GM23338 (cell line): ENCODE measurements at regions not wholly inside any gene's neighbourhood (a gene's known extent, or its start where the extent isn't known, plus 50 kb on each side); places are given as distances from the start of the nearest gene placed in this dataset.

ENCODE experiments used
- ATAC-seq: fragments of 200-7000 bp; cut with Tn5 transposase; 3 replicates; pipeline ENCODE4 v1.9.1; 2020
- DNase-seq: peaks from one replicate; pipeline ENCODE4 v3.0.0-alpha.2; 2015; ENCODE audit warnings: low spot score
- H2AFZ ChIP-seq: fragments of 200-600 bp; sonication (generic); 2 replicates; pipeline ENCODE4 v1.8.0; 2016; ENCODE audit warnings: antibody characterized with exemption, mild to moderate bottlenecking, moderate library complexity
- H3F3A ChIP-seq: fragments of 200-600 bp; sonication (generic); replicated peaks from 2 replicates; pipeline ENCODE4 v1.8.0; 2017; ENCODE audit warnings: antibody characterized with exemption, mixed run types, low read depth
- H3K27ac ChIP-seq: fragments of 200-600 bp; sonication (generic); 2 replicates; pipeline ENCODE4 v1.6.1; 2016; ENCODE audit warnings: low read depth
- H3K27me3 ChIP-seq: fragments of 200-600 bp; sonication (generic); 2 replicates; pipeline ENCODE4 v1.8.0; 2016; ENCODE audit warnings: mild to moderate bottlenecking, mixed run types, moderate library complexity; ENCODE audit not compliant: insufficient read depth
- H3K36me3 ChIP-seq: fragments of 200-600 bp; sonication (generic); 2 replicates; pipeline ENCODE4 v1.8.0; 2016; ENCODE audit warnings: mild to moderate bottlenecking; ENCODE audit not compliant: insufficient read depth
- H3K4me1 ChIP-seq: fragments of 200-600 bp; sonication (generic); 2 replicates; pipeline ENCODE4 v1.8.0; 2016; ENCODE audit warnings: mild to moderate bottlenecking, moderate library complexity; ENCODE audit not compliant: insufficient read depth
- H3K4me2 ChIP-seq: fragments of 200-600 bp; sonication (generic); 2 replicates; pipeline ENCODE4 v1.7.1; 2017; ENCODE audit warnings: mixed run types
- H3K4me3 ChIP-seq: fragments of 200-600 bp; sonication (generic); 2 replicates; pipeline ENCODE4 v1.6.1; 2016; ENCODE audit warnings: mixed run types
- H3K79me2 ChIP-seq: fragments of 200-600 bp; sonication (generic); replicated peaks from 2 replicates; pipeline ENCODE4 v1.8.0; 2017; ENCODE audit warnings: mild to moderate bottlenecking; ENCODE audit not compliant: insufficient read depth
- H3K9me2 ChIP-seq: fragments of 200-600 bp; sonication (generic); 2 replicates; pipeline ENCODE4 v1.8.0; 2017; ENCODE audit not compliant: insufficient read depth
- H4K20me1 ChIP-seq: fragments of 200-600 bp; sonication (generic); replicated peaks from 2 replicates; pipeline ENCODE4 v1.8.0; 2017; ENCODE audit warnings: mild to moderate bottlenecking; ENCODE audit not compliant: insufficient read depth
- H3K27ac Mint-ChIP-seq: 2 replicates; pipeline ENCODE4 v1.8.0; 2020; ENCODE audit warnings: inconsistent platforms, mild to moderate bottlenecking, moderate library complexity, mixed read lengths
- H3K27me3 Mint-ChIP-seq: 3 replicates; pipeline ENCODE4 v1.8.0; 2022; ENCODE audit warnings: low read depth, mild to moderate bottlenecking, moderate library complexity, mixed read lengths, inconsistent platforms; ENCODE audit not compliant: insufficient read depth, poor library complexity
- H3K36me3 Mint-ChIP-seq: 3 replicates; pipeline ENCODE4 v1.8.0; 2021; ENCODE audit warnings: low read depth, mild to moderate bottlenecking, inconsistent platforms, moderate library complexity, mixed read lengths
- H3K4me1 Mint-ChIP-seq: 3 replicates; pipeline ENCODE4 v1.8.0; 2020; ENCODE audit warnings: mild to moderate bottlenecking, inconsistent platforms, mixed read lengths
- H3K4me3 Mint-ChIP-seq: 3 replicates; pipeline ENCODE4 v1.8.0; 2021; ENCODE audit warnings: moderate library complexity, mild to moderate bottlenecking, inconsistent platforms, mixed read lengths
- H3K9me3 Mint-ChIP-seq: 3 replicates; pipeline ENCODE4 v1.8.0; 2020; ENCODE audit warnings: moderate library complexity, mild to moderate bottlenecking, inconsistent platforms, mixed read lengths
- CREB1 ChIP-seq: fragments of 250-450 bp; sonication (Bioruptor Pico); IDR thresholded peaks from 2 replicates; pipeline ENCODE4 v1.5.0; 2020; ENCODE audit warnings: low read depth, mild to moderate bottlenecking, moderate library complexity
- CTCF ChIP-seq, 2 experiments: fragments of 200-600 bp in 1 of 2; sonication (generic) in 1 of 2; conservative IDR thresholded peaks; 2 replicates each; pipeline versions ENCODE4 v1.5.1 to v1.6.1; 2016 to 2017; ENCODE audit warnings: antibody characterized with exemption in 2 of 2, low read depth in 2 of 2, mild to moderate bottlenecking in 2 of 2, moderate library complexity in 1 of 2
- ETS1 ChIP-seq: IDR thresholded peaks from 2 replicates; pipeline ENCODE4 v1.6.1; 2016; ENCODE audit warnings: antibody characterized with exemption
- EZH2 ChIP-seq: fragments of 200-600 bp; sonication (generic); IDR thresholded peaks from one replicate; pipeline ENCODE4 v1.8.0; 2017; ENCODE audit warnings: antibody characterized with exemption, mild to moderate bottlenecking, low read depth; ENCODE audit not compliant: unreplicated experiment
- JUNB ChIP-seq: IDR thresholded peaks from one replicate; pipeline ENCODE4 v1.6.1; 2016; ENCODE audit warnings: antibody characterized with exemption; ENCODE audit not compliant: unreplicated experiment
- NANOG ChIP-seq: IDR thresholded peaks from 2 replicates; pipeline ENCODE4 v1.6.1; 2016; ENCODE audit warnings: antibody characterized with exemption, borderline replicate concordance
- POLR2AphosphoS5 ChIP-seq: IDR thresholded peaks from 2 replicates; pipeline ENCODE4 v1.6.1; 2016; ENCODE audit warnings: antibody characterized with exemption, low read depth
- STAT1 ChIP-seq: IDR thresholded peaks from one replicate; pipeline ENCODE4 v1.6.1; 2016; ENCODE audit warnings: antibody characterized with exemption; ENCODE audit not compliant: unreplicated experiment
- ZNF114 ChIP-seq: fragments of 250-450 bp; sonication (Bioruptor Pico); IDR thresholded peaks from 2 replicates; pipeline ENCODE4 v1.5.0; 2020; ENCODE audit warnings: mild to moderate bottlenecking, moderate library complexity
- ZNF331 ChIP-seq: fragments of 250-450 bp; sonication (Bioruptor Pico); IDR thresholded peaks from 2 replicates; pipeline ENCODE4 v1.5.0; 2020; ENCODE audit warnings: low read depth, mild to moderate bottlenecking, moderate library complexity
- ZNF462 ChIP-seq: fragments of 250-450 bp; sonication (Bioruptor Pico); IDR thresholded peaks from 2 replicates; pipeline ENCODE4 v1.5.0; 2020; ENCODE audit warnings: mild to moderate bottlenecking, moderate library complexity

GRCh38 chr2:234691968-234692955, 195.4 kb upstream of the ARL4C start:
- no peak for ATAC-seq
- H3K4me3 Mint-ChIP-seq = no peak overlapping the region
- peaks cover 33% of the 10 kb centered on the region for H3K9me3 Mint-ChIP-seq
- peaks cover 3% of the 10 kb centered on the region for H3K27me3 Mint-ChIP-seq
- Histone ChIP-seq H4K20me1 (no peaks in the 10 kb centered on the region), H3K9me2 (peaks cover 17% of the 10 kb centered on the region), H3K4me3 (no peak overlapping the region), H3F3A (no peaks in the 10 kb centered on the region), H3K27ac (no peak overlapping the region), H3K27me3 (no peaks in the 10 kb centered on the region), H3K4me1 (peaks cover 3% of the 10 kb centered on the region; the same call in 1 of the 2 replicates), H3K79me2 (no peaks in the 10 kb centered on the region), H3K4me2 (no peak overlapping the region), H3K36me3 (peaks cover 15% of the 10 kb centered on the region), H2AFZ (peak overlapping the region; percentile 32; the same call in 1 of the 2 replicates)
- no peak for DNase-seq
- TF ChIP-seq EZH2 (no peak), NANOG (no peak)
- no peak overlapping the region for H3K27ac Mint-ChIP-seq
- H3K4me1 Mint-ChIP-seq = peaks cover 17% of the 10 kb centered on the region
- peaks cover 40% of the 10 kb centered on the region for H3K36me3 Mint-ChIP-seq

GRCh38 chr2:234691214-234691575, 194.3 kb upstream of the ARL4C start:
- ATAC-seq (no peak), DNase-seq (no peak)
- Mint-ChIP-seq H3K9me3 (peaks cover 23% of the 10 kb centered on the region), H3K27ac (no peak overlapping the region), H3K4me3 (no peak overlapping the region), H3K36me3 (peaks cover 29% of the 10 kb centered on the region), H3K4me1 (peaks cover 26% of the 10 kb centered on the region), H3K27me3 (peaks cover 5% of the 10 kb centered on the region)
- peaks cover 10% of the 10 kb centered on the region for H3K4me1 ChIP-seq
- H3K79me2 ChIP-seq = no peaks in the 10 kb centered on the region
- H3K4me3 ChIP-seq = no peak overlapping the region
- H3K36me3 ChIP-seq = peaks cover 14% of the 10 kb centered on the region
- H3K27me3 ChIP-seq = no peaks in the 10 kb centered on the region
- H2AFZ ChIP-seq = no peak overlapping the region
- no peak overlapping the region for H3K4me2 ChIP-seq
- H3K27ac ChIP-seq = no peak overlapping the region
- no peaks in the 10 kb centered on the region for H3F3A ChIP-seq
- TF ChIP-seq NANOG (no peak), ZNF462 (no peak), CTCF (conservative IDR thresholded peaks at IDR 0.05; ENCODE audit: low read depth in 2 of 2) (no peak), JUNB (no peak), ZNF114 (CRISPR knock-in tag) (no peak), ETS1 (no peak), POLR2AphosphoS5 (no peak), CREB1 (no peak), STAT1 (no peak), ZNF331 (CRISPR knock-in tag) (no peak)
- H3K9me2 ChIP-seq = peaks cover 17% of the 10 kb centered on the region
- no peaks in the 10 kb centered on the region for H4K20me1 ChIP-seq
